22Rv1 (cell line): ENCODE measurements at regions not wholly inside any gene's neighbourhood (a gene's known extent, or its start where the extent isn't known, plus 50 kb on each side); places are given as distances from the start of the nearest gene placed in this dataset.

Experiments used
- ZFX ChIP-seq: fragments of 450-650 bp; IDR thresholded peaks from 2 replicates; pipeline ENCODE4 v1.6.1; 2017; ENCODE audit warnings: antibody characterized with exemption, borderline replicate concordance
- TF ChIP-seq, protein P1 (sequence below): fragments of 450-650 bp; IDR thresholded peaks from 2 replicates; pipeline ENCODE4 v1.5.1; 2017; ENCODE audit warnings: mild to moderate bottlenecking

GRCh38 chr12:33529031-33529430 is 89.4 kb upstream of the SYT10 start:
- TF ChIP-seq, protein P1, sequence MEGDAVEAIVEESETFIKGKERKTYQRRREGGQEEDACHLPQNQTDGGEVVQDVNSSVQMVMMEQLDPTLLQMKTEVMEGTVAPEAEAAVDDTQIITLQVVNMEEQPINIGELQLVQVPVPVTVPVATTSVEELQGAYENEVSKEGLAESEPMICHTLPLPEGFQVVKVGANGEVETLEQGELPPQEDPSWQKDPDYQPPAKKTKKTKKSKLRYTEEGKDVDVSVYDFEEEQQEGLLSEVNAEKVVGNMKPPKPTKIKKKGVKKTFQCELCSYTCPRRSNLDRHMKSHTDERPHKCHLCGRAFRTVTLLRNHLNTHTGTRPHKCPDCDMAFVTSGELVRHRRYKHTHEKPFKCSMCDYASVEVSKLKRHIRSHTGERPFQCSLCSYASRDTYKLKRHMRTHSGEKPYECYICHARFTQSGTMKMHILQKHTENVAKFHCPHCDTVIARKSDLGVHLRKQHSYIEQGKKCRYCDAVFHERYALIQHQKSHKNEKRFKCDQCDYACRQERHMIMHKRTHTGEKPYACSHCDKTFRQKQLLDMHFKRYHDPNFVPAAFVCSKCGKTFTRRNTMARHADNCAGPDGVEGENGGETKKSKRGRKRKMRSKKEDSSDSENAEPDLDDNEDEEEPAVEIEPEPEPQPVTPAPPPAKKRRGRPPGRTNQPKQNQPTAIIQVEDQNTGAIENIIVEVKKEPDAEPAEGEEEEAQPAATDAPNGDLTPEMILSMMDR: no peak
- TF ChIP-seq ZFX: no peak
